Nephron (organoid): ENCODE measurements at regions not wholly inside any gene's neighbourhood (a gene's known extent, or its start where the extent isn't known, plus 50 kb on each side); places are given as distances from the start of the nearest gene placed in this dataset.

Experiments used
- H3K27ac Mint-ChIP-seq, 3 experiments: 2 replicates each; pipeline ENCODE4 v1.8.0; 2020; ENCODE audit warnings: mixed read lengths in 3 of 3, mild to moderate bottlenecking in 2 of 3, moderate library complexity in 1 of 3
- H3K27me3 Mint-ChIP-seq: 2 replicates; pipeline ENCODE4 v1.8.0; 2021; ENCODE audit warnings: low read depth, mild to moderate bottlenecking, moderate library complexity, mixed read lengths
- H3K36me3 Mint-ChIP-seq: 2 replicates; pipeline ENCODE4 v1.8.0; 2020; ENCODE audit warnings: low read depth, mixed read lengths
- H3K4me1 Mint-ChIP-seq: 2 replicates; pipeline ENCODE4 v1.8.0; 2020; ENCODE audit warnings: mixed read lengths
- H3K4me3 Mint-ChIP-seq, 3 experiments: 2 replicates each; pipeline ENCODE4 v1.8.0; 2020; ENCODE audit warnings: mild to moderate bottlenecking in 3 of 3, mixed read lengths in 3 of 3, moderate library complexity in 2 of 3
- H3K9me3 Mint-ChIP-seq: 2 replicates; pipeline ENCODE4 v1.8.0; 2020; ENCODE audit warnings: mixed read lengths
- CTCF ChIP-seq, 3 experiments: fragments of 200-600 bp; sonication (generic); IDR thresholded peaks; one replicate each; pipeline ENCODE4 v1.5.0; 2021; ENCODE audit warnings: antibody characterized with exemption in 3 of 3; ENCODE audit not compliant: unreplicated experiment in 3 of 3

DNA sequence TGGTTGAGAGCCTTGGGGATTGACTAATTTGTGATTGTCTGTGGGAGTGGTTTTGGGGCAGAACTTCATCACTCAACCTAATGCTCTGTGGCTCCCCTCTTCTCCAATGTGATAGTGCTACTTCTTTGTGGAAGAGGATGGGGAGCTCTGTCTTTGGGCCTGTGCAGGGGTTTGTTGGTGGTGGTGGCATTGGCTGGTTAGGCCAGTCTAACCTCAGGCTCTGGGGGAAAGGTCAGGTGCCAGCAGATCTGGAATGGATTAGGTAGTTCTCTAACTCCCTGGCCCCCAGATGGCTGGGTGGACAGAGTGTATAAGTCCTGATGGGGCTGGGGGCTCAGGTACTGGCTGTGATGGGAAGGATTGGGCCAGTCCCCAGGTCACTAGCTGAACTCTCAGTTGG is 129.0 kb upstream of the CHD6 start:
- Mint-ChIP-seq H3K36me3 (no peaks in the 10 kb centered on the region), H3K4me3 (no peak overlapping the region), H3K27me3 (peaks cover 11% of the 10 kb centered on the region), H3K4me1 (no peaks in the 10 kb centered on the region), H3K9me3 (peaks cover 20% of the 10 kb centered on the region), H3K27ac (no peak overlapping the region)
- no peak for TF ChIP-seq CTCF (IDR thresholded peaks at IDR 0.05; ENCODE audit: unreplicated experiment in 3 of 3)

GRCh38 chr20:41746635-41747034 is 128.5 kb upstream of the CHD6 start:
- TF ChIP-seq CTCF (IDR thresholded peaks at IDR 0.05; ENCODE audit: unreplicated experiment in 3 of 3): no peak
- Mint-ChIP-seq H3K4me1 (no peaks in the 10 kb centered on the region), H3K27me3 (peaks cover 14% of the 10 kb centered on the region), H3K9me3 (peaks cover 23% of the 10 kb centered on the region), H3K36me3 (no peaks in the 10 kb centered on the region), H3K27ac (no peak overlapping the region), H3K4me3 (no peak overlapping the region)

DNA sequence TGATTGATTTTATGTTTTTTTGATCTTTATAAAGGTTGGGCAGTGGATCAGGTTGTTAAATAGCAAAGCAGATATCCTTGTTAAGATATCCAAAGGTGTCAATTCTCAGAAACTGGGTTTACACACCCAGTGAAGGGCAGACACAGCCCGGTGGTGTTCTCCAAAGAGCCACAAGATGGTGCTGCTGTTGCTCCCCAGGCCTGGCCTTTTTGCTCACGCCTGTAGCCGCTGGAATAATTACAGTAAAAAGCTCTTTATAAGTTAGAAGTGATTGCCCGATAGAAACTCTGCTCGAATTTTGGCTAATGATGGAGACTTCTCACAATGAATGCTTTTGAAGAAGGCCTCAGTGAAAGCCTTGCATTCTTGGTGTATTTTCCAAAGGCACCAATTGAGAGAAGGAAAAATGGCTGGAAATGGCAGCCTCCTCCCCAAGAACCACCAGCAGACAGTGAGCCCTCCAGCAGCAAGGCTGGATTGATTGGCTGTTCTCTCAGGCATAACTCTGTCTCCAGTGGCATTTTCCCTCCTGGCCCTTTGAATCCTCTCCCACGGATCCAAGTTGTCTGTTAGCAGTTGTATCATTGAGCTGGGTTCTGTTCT is 120.5 kb upstream of the CHD6 start:
- peak overlapping the region in 1 of 3 experiments; percentile 53 for H3K27ac Mint-ChIP-seq
- peaks cover 13% of the 10 kb centered on the region for H3K9me3 Mint-ChIP-seq
- no peaks in the 10 kb centered on the region for H3K36me3 Mint-ChIP-seq
- no peak overlapping the region for H3K4me3 Mint-ChIP-seq
- peaks cover 5% of the 10 kb centered on the region for H3K27me3 Mint-ChIP-seq
- peaks cover 9% of the 10 kb centered on the region for H3K4me1 Mint-ChIP-seq
- peak; percentile 92 to 98 (median 96) for TF ChIP-seq CTCF (IDR thresholded peaks at IDR 0.05; ENCODE audit: unreplicated experiment in 3 of 3)

DNA sequence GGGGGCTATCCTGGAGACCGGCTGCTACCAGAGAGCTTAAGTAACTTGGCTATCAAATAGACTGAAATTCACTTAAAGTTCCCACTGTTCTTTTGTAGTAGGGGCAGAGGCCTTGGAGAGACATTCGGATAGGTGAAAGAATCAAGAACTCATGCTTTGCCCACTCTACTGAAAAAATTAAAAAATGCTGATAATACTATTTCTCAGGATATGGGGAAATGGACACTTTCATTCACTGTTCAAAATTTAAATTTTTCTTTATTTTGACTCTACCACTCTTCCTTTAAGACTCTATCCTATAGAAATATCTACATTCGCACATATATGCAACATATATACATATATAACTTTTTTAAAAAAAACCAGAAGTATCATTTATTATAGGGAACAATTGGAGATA is 117.8 kb upstream of the CHD6 start:
- H3K9me3 Mint-ChIP-seq: no peaks in the 10 kb centered on the region
- H3K4me3 Mint-ChIP-seq: no peak overlapping the region
- no peaks in the 10 kb centered on the region for H3K27me3 Mint-ChIP-seq

GRCh38 chr20:41734506-41734945 is 116.3 kb upstream of the CHD6 start:
- Mint-ChIP-seq H3K27ac (no peak overlapping the region), H3K9me3 (no peaks in the 10 kb centered on the region)

More for the DNA sequence above, 117.8 kb upstream of the CHD6 start:
- Mint-ChIP-seq H3K4me1 (peaks cover 9% of the 10 kb centered on the region), H3K27ac (no peak overlapping the region), H3K36me3 (no peaks in the 10 kb centered on the region)
- no peak for TF ChIP-seq CTCF (IDR thresholded peaks at IDR 0.05; ENCODE audit: unreplicated experiment in 3 of 3)

More at GRCh38 chr20:41734506-41734945, 116.3 kb upstream of the CHD6 start:
- peaks cover 9% of the 10 kb centered on the region for H3K4me1 Mint-ChIP-seq
- no peaks in the 10 kb centered on the region for H3K36me3 Mint-ChIP-seq
- no peak overlapping the region for H3K4me3 Mint-ChIP-seq
- peak; percentile 83 to 87 (median 84) for TF ChIP-seq CTCF (IDR thresholded peaks at IDR 0.05; ENCODE audit: unreplicated experiment in 3 of 3)
- no peaks in the 10 kb centered on the region for H3K27me3 Mint-ChIP-seq
